ENCODE measurements at regions not wholly inside any gene's neighbourhood (a gene's known extent, or its start where the extent isn't known, plus 50 kb on each side); places are given as distances from the start of the nearest gene placed in this dataset.

GRCh38 chr18:64882896-64883295 is 734.0 kb upstream of the LINC00305 start:
- H3K9me3 ChIP-seq = no peaks in the 10 kb centered on the region
- no peak for DNase-seq (ENCODE audit: low spot score)
- H3K27ac ChIP-seq = no peak overlapping the region
- H3K36me3 ChIP-seq = no peaks in the 10 kb centered on the region
- TF ChIP-seq CTCF (IDR thresholded peaks at IDR 0.05) = no peak
- no peaks in the 10 kb centered on the region for H3K27me3 ChIP-seq
- H3K4me1 ChIP-seq = no peaks in the 10 kb centered on the region
- H3K4me3 ChIP-seq = no peak overlapping the region

- Histone ChIP-seq H3K4me3 (no peak overlapping the region), H3K27ac (no peak overlapping the region), H3K4me1 (no peaks in the 10 kb centered on the region), H3K9me3 (no peaks in the 10 kb centered on the region), H3K27me3 (no peaks in the 10 kb centered on the region), H3K36me3 (no peaks in the 10 kb centered on the region)
- no peak for DNase-seq (ENCODE audit: low spot score)
- no peak for TF ChIP-seq CTCF (IDR thresholded peaks at IDR 0.05)
Measured at GRCh38 chr18:64876833-64877232, 727.9 kb upstream of the LINC00305 start.

GRCh38 chr18:64872710-64873458 is 724.0 kb upstream of the LINC00305 start:
- no peak for DNase-seq (ENCODE audit: low spot score)
- TF ChIP-seq CTCF (IDR thresholded peaks at IDR 0.05) = no peak
- Histone ChIP-seq H3K27me3 (no peaks in the 10 kb centered on the region), H3K4me1 (no peaks in the 10 kb centered on the region), H3K9me3 (no peaks in the 10 kb centered on the region), H3K4me3 (no peak overlapping the region), H3K27ac (no peak overlapping the region), H3K36me3 (no peaks in the 10 kb centered on the region)

GRCh38 chr18:64854112-64854511 is 705.2 kb upstream of the LINC00305 start:
- Histone ChIP-seq H3K27me3 (no peaks in the 10 kb centered on the region), H3K9me3 (no peaks in the 10 kb centered on the region), H3K36me3 (no peaks in the 10 kb centered on the region), H3K4me3 (no peak overlapping the region), H3K4me1 (no peaks in the 10 kb centered on the region), H3K27ac (no peak overlapping the region)
- TF ChIP-seq CTCF (IDR thresholded peaks at IDR 0.05) = no peak
- no peak for DNase-seq (ENCODE audit: low spot score)

- Histone ChIP-seq H3K27me3 (no peaks in the 10 kb centered on the region), H3K9me3 (no peaks in the 10 kb centered on the region), H3K4me1 (no peaks in the 10 kb centered on the region), H3K36me3 (no peaks in the 10 kb centered on the region), H3K27ac (no peak overlapping the region), H3K4me3 (no peak overlapping the region)
- no peak for TF ChIP-seq CTCF (IDR thresholded peaks at IDR 0.05)
- no peak for DNase-seq (ENCODE audit: low spot score)
Measured at GRCh38 chr18:64852281-64852680, 703.4 kb upstream of the LINC00305 start.

- H3K4me1 ChIP-seq = no peaks in the 10 kb centered on the region
- DNase-seq (ENCODE audit: low spot score) = no peak
- no peak overlapping the region for H3K4me3 ChIP-seq
- H3K36me3 ChIP-seq = no peaks in the 10 kb centered on the region
- no peaks in the 10 kb centered on the region for H3K9me3 ChIP-seq
- no peaks in the 10 kb centered on the region for H3K27me3 ChIP-seq
- TF ChIP-seq CTCF (IDR thresholded peaks at IDR 0.05) = no peak
- H3K27ac ChIP-seq = no peak overlapping the region
Measured at GRCh38 chr18:64851726-64852125, 702.8 kb upstream of the LINC00305 start.

All from right atrium auricular region (tissue), 2 donors.